Erythroblast (primary cell): ENCODE measurements at regions not wholly inside any gene's neighbourhood (a gene's known extent, or its start where the extent isn't known, plus 50 kb on each side); places are given as distances from the start of the nearest gene placed in this dataset.

ENCODE experiments used
- GATA1 ChIP-seq: IDR thresholded peaks from 2 replicates; pipeline ENCODE4 v1.6.1; 2011; ENCODE audit warnings: low read depth, mild to moderate bottlenecking, control low read depth, low read length, moderate library complexity
- POLR2A ChIP-seq: IDR thresholded peaks from 2 replicates; pipeline ENCODE4 v1.6.1; 2011; ENCODE audit warnings: mild to moderate bottlenecking, low read length

- no peak for TF ChIP-seq POLR2A
- TF ChIP-seq GATA1 = no peak
These were observed 75.4 kb upstream of the KCNG1 start for GRCh38 chr20:51098284-51098810.
